Retinal pigment epithelial cell (primary cell): ENCODE measurements at regions not wholly inside any gene's neighbourhood (a gene's known extent, or its start where the extent isn't known, plus 50 kb on each side); places are given as distances from the start of the nearest gene placed in this dataset.
"Not testable (repeated sequence)": the region's sequence is repeated elsewhere in the genome, so short reads cannot be mapped to it uniquely, and the experiment has no call there.

Source experiments
- DNase-seq: peaks from one replicate; pipeline ENCODE4 v3.0.0-alpha.2; 2010; ENCODE audit warnings: low read depth
- H3K4me3 ChIP-seq: 2 replicates; pipeline ENCODE4 v1.5.1; 2011; ENCODE audit warnings: mild to moderate bottlenecking, low read length, control low read depth, moderate library complexity
- CTCF ChIP-seq: conservative IDR thresholded peaks from 2 replicates; pipeline ENCODE4 v1.5.1; 2011; ENCODE audit warnings: low read depth, low read length, control low read depth, inconsistent platforms

DNA sequence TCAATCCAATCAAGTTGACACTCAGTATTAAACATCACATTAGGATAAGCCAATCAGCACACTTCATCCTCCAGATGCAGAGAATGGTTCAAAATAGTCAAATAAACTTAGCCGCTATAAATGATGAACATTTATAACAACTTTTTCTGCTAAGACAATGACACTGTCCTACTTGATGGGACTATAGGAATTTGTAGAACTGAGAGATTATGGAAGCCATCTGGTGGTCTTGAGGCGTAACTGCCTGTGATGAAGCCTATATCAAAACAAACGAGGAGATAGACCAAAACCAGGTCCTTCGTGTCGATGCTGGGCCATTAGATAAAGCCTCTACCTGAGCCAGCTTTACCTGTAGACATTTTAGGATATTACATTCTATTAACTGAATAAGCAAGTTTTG, 631.1 kb downstream of the COL12A1 start:
- no peak for DNase-seq
- H3K4me3 ChIP-seq = no peak overlapping the region
- peak; percentile 66 for TF ChIP-seq CTCF

DNA sequence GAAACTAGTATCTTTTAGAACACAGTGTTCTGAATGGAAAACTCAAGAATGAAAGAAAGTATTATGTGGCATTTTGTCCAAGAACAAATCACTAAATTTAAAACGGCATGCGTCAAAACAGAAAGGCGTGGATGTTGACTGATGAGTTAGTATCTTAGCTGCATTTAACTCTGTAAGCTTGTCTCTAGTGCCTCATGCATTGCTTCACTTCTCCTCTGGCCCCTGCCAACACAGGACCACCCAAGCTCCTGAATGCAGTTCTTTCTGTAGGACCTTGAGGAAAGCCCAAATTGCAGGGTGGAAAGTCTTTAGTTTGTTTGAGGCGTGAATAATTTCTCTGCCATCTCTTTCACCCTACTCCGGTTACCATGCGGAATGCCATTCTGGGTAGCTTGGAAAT, 632.2 kb downstream of the COL12A1 start:
- H3K4me3 ChIP-seq = no peak overlapping the region
- DNase-seq = no peak
- TF ChIP-seq CTCF = no peak

DNA sequence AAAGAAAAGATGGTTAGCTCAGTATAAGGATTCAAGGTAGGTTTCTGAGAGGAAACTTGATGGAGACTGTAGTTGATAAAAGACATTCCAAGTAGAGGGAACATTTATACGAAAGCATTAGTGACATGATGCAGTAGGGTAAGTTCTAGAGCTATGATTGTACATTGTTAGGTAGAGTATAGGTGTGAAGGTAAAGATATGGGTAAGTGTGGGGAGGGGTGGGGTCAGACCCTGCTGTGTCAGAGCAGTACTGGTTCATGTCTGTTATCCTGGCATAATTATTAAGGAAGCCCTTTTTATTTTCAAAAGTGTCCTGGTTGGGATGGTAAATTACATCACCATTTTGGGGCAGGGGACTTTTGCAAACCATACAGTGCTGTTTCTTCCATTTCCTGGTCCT, 635.8 kb downstream of the COL12A1 start:
- no peak for DNase-seq
- TF ChIP-seq CTCF = no peak
- H3K4me3 ChIP-seq = no peak overlapping the region

GRCh38 chr6:74568861-74569260, 637.0 kb downstream of the COL12A1 start:
- DNase-seq = peak; percentile 33
- H3K4me3 ChIP-seq = no peak overlapping the region
- no peak for TF ChIP-seq CTCF

DNA sequence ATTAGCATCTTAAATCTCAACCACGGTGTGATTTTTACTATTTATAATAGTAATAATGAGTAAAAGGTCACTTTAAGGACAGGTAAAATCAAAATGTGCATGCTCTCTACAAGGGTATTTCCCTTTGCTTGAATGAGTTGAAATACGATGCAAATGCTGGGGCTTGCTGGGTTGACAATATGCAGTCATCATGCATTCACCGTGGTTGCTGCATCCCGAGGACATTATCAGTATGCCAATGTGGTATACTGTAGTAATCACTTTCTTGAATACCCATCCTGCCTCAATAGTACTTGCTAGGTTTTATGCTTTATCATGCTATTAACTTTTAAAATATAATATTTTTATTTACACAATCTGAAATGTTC, 637.9 kb downstream of the COL12A1 start:
- H3K4me3 ChIP-seq, DNase-seq: not testable (repeated sequence)

DNA sequence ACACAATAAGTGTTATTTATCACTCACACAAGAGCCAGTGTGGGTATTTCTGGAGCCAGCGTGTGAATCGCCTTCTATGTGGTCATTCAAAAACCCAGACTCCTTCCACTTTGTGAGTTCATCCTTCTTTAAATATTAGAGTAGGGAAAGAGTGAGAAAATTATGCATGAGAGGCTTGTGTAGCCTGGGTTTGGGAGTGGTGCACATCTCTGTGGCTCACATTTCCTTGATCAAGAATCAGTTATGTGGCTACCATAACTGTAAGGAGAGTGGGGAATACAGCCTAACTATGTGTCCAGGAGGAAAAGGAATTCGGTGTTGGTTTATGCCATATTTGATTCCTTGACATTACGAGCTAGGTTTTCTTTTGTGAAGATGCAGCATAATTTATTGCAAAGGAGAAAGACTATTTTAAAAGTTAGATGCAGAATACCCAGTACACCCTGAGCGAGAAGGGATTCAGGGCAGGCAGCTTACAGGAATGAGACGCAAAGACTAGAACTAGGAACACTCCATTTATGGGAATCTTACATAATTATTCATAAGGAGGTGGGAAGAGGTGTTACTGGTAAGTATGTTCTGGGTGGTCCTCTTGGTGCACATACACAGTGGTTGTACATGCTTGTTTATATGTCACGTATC, 638.5 kb downstream of the COL12A1 start:
- TF ChIP-seq CTCF = no peak
- no peak overlapping the region for H3K4me3 ChIP-seq
- DNase-seq = no peak

- no peak for DNase-seq
These were observed 648.6 kb downstream of the COL12A1 start for GRCh38 chr6:74557236-74557635.

More at GRCh38 chr6:74557236-74557635, 648.6 kb downstream of the COL12A1 start:
- no peak for TF ChIP-seq CTCF
- H3K4me3 ChIP-seq = no peak overlapping the region
